ENCODE measurements at regions not wholly inside any gene's neighbourhood (a gene's known extent, or its start where the extent isn't known, plus 50 kb on each side); places are given as distances from the start of the nearest gene placed in this dataset.

DNA sequence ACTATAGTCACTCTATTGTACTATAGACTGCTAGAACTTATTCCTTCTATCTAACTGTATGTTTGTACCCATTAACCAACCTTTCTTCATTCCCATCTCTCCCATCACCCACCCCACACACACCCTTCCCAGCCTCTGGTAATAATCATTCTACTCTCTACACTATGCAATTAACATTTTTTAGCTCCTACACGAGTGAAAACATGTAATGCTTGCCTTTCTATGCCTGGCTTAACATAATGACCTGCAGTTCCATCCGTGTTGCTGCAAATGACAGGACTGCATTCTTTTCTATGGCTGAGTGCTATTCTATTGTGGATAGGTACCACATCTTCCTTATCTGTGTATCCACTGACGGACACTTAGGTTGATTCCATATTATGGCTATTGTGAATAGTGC lies 95.5 kb downstream of the ALDH8A1 start:
- H3K4me2 ChIP-seq (ENCODE audit: low read length) = no peak overlapping the region
- peaks cover 4% of the 10 kb centered on the region for H3K27me3 ChIP-seq (ENCODE audit: control insufficient read depth, low read length)
- no peaks in the 10 kb centered on the region for H3K9me2 ChIP-seq (replicated peaks; ENCODE audit: control insufficient read depth, low read length)
- no peaks in the 10 kb centered on the region for H4K20me1 ChIP-seq (ENCODE audit: control insufficient read depth, insufficient read depth, low read depth, low read length)
- no peak for TF ChIP-seq EZH2phosphoT487 (IDR thresholded peaks at IDR 0.05; ENCODE audit: borderline replicate concordance, low read length)
- TF ChIP-seq CTCF (IDR thresholded peaks at IDR 0.05; ENCODE audit: low read depth, low read length, poor library complexity, severe bottlenecking) = no peak
- H3F3A ChIP-seq (ENCODE audit: control insufficient read depth, insufficient read depth) = no peaks in the 10 kb centered on the region
- no peaks in the 10 kb centered on the region for H3K79me2 ChIP-seq (ENCODE audit: control insufficient read depth, low read length)
- no peak overlapping the region for H3K4me3 ChIP-seq (ENCODE audit: low read length)
- no peaks in the 10 kb centered on the region for H3K9me3 ChIP-seq (ENCODE audit: control insufficient read depth, insufficient read depth, low read length)
- H3K27ac ChIP-seq (ENCODE audit: low read depth, low read length) = no peak overlapping the region
- H3K36me3 ChIP-seq (ENCODE audit: control insufficient read depth, low read length) = no peaks in the 10 kb centered on the region
- no peaks in the 10 kb centered on the region for H3K4me1 ChIP-seq (ENCODE audit: control insufficient read depth, low read length)

- Histone ChIP-seq H3F3A (ENCODE audit: control insufficient read depth, insufficient read depth) (no peaks in the 10 kb centered on the region), H4K20me1 (ENCODE audit: control insufficient read depth, insufficient read depth, low read depth, low read length) (no peaks in the 10 kb centered on the region), H3K27me3 (ENCODE audit: control insufficient read depth, low read length) (peaks cover 4% of the 10 kb centered on the region), H3K27ac (ENCODE audit: low read depth, low read length) (no peak overlapping the region), H3K36me3 (ENCODE audit: control insufficient read depth, low read length) (no peaks in the 10 kb centered on the region), H3K79me2 (ENCODE audit: control insufficient read depth, low read length) (no peaks in the 10 kb centered on the region), H3K4me3 (ENCODE audit: low read length) (no peak overlapping the region), H3K9me2 (replicated peaks; ENCODE audit: control insufficient read depth, low read length) (no peaks in the 10 kb centered on the region), H3K9me3 (ENCODE audit: control insufficient read depth, insufficient read depth, low read length) (no peaks in the 10 kb centered on the region), H3K4me1 (ENCODE audit: control insufficient read depth, low read length) (no peaks in the 10 kb centered on the region), H3K4me2 (ENCODE audit: low read length) (no peak overlapping the region)
- no peak for TF ChIP-seq EZH2phosphoT487 (IDR thresholded peaks at IDR 0.05; ENCODE audit: borderline replicate concordance, low read length)
- TF ChIP-seq CTCF (IDR thresholded peaks at IDR 0.05; ENCODE audit: low read depth, low read length, poor library complexity, severe bottlenecking) = no peak
These were observed 96.5 kb downstream of the ALDH8A1 start for GRCh38 chr6:134853111-134854055.

GRCh38 chr6:134851548-134851947 lies 98.4 kb downstream of the ALDH8A1 start:
- Histone ChIP-seq H3K4me1 (ENCODE audit: control insufficient read depth, low read length) (no peaks in the 10 kb centered on the region), H3K9me2 (replicated peaks; ENCODE audit: control insufficient read depth, low read length) (no peaks in the 10 kb centered on the region), H3K4me3 (ENCODE audit: low read length) (no peak overlapping the region), H3F3A (ENCODE audit: control insufficient read depth, insufficient read depth) (no peaks in the 10 kb centered on the region), H3K9me3 (ENCODE audit: control insufficient read depth, insufficient read depth, low read length) (no peaks in the 10 kb centered on the region), H3K4me2 (ENCODE audit: low read length) (no peak overlapping the region), H3K27me3 (ENCODE audit: control insufficient read depth, low read length) (peaks cover 4% of the 10 kb centered on the region; the same call in 1 of the 2 replicates), H4K20me1 (ENCODE audit: control insufficient read depth, insufficient read depth, low read depth, low read length) (no peaks in the 10 kb centered on the region), H3K36me3 (ENCODE audit: control insufficient read depth, low read length) (no peaks in the 10 kb centered on the region), H3K79me2 (ENCODE audit: control insufficient read depth, low read length) (no peaks in the 10 kb centered on the region), H3K27ac (ENCODE audit: low read depth, low read length) (no peak overlapping the region)
- TF ChIP-seq EZH2phosphoT487 (IDR thresholded peaks at IDR 0.05; ENCODE audit: borderline replicate concordance, low read length) (no peak), CTCF (IDR thresholded peaks at IDR 0.05; ENCODE audit: low read depth, low read length, poor library complexity, severe bottlenecking) (no peak)

All from DOHH2 (cell line).